ENCODE measurements at regions not wholly inside any gene's neighbourhood (a gene's known extent, or its start where the extent isn't known, plus 50 kb on each side); places are given as distances from the start of the nearest gene placed in this dataset.

DNA sequence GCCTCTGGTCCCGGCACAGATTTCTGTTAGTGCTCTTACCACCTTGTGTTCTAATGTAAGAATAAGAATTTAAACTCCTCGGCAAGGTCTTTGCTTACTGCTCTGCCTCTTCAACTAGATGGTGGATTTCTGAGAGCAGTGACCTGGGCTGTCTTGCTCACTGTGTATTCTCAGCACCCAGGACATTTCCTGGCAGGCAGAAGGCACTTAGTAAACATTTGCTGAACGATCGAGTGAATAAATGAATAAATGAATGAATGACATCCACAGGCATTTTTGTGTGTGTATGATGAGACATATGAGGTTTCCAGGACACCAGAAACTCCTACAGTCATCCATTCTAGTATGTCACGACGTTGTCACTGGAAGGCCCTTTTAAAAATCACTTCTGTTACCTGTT lies 143.2 kb downstream of the BOD1 start:
- DNase-seq = no peak
- Mint-ChIP-seq H3K27ac (ENCODE audit: unreplicated experiment) (no peak overlapping the region), H3K4me1 (ENCODE audit: low read depth, unreplicated experiment) (no peaks in the 10 kb centered on the region), H3K27me3 (ENCODE audit: unreplicated experiment) (no peaks in the 10 kb centered on the region), H3K36me3 (ENCODE audit: unreplicated experiment) (no peaks in the 10 kb centered on the region), H3K9me3 (ENCODE audit: unreplicated experiment) (no peaks in the 10 kb centered on the region), H3K4me3 (ENCODE audit: unreplicated experiment) (no peak overlapping the region)
- TF ChIP-seq, protein P1, sequence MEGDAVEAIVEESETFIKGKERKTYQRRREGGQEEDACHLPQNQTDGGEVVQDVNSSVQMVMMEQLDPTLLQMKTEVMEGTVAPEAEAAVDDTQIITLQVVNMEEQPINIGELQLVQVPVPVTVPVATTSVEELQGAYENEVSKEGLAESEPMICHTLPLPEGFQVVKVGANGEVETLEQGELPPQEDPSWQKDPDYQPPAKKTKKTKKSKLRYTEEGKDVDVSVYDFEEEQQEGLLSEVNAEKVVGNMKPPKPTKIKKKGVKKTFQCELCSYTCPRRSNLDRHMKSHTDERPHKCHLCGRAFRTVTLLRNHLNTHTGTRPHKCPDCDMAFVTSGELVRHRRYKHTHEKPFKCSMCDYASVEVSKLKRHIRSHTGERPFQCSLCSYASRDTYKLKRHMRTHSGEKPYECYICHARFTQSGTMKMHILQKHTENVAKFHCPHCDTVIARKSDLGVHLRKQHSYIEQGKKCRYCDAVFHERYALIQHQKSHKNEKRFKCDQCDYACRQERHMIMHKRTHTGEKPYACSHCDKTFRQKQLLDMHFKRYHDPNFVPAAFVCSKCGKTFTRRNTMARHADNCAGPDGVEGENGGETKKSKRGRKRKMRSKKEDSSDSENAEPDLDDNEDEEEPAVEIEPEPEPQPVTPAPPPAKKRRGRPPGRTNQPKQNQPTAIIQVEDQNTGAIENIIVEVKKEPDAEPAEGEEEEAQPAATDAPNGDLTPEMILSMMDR (IDR thresholded peaks at IDR 0.05; ENCODE audit: partially characterized antibody, unreplicated experiment) = no peak

- Mint-ChIP-seq H3K27me3 (ENCODE audit: unreplicated experiment) (no peaks in the 10 kb centered on the region), H3K4me1 (ENCODE audit: low read depth, unreplicated experiment) (no peaks in the 10 kb centered on the region), H3K36me3 (ENCODE audit: unreplicated experiment) (no peaks in the 10 kb centered on the region), H3K27ac (ENCODE audit: unreplicated experiment) (no peak overlapping the region), H3K9me3 (ENCODE audit: unreplicated experiment) (no peaks in the 10 kb centered on the region), H3K4me3 (ENCODE audit: unreplicated experiment) (no peak overlapping the region)
- TF ChIP-seq, protein P1 (IDR thresholded peaks at IDR 0.05; ENCODE audit: partially characterized antibody, unreplicated experiment) = no peak
- no peak for DNase-seq
These were observed 143.6 kb downstream of the BOD1 start for GRCh38 chr5:173472784-173473278.

DNA sequence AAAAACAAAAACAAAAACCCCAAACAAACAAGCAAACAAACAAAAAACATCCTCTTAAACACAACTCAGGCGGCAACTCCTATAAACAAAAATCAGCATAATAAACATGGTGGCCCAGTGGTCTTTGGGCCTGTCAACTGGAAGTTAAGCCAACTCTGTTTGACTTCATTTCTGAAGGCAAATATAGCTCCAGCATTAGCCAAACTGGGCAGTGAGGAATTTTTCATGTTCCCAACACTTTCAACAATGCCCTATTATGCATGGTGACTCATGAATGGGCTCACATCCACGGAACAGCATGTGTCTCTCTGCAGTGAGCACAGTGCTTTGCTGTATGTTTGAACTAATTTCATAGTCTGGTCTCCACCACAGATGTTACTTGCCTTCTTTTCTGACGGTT lies 143.9 kb upstream of the STC2 start:
- H3K4me1 Mint-ChIP-seq (ENCODE audit: low read depth, unreplicated experiment) = no peaks in the 10 kb centered on the region
- H3K9me3 Mint-ChIP-seq (ENCODE audit: unreplicated experiment) = no peaks in the 10 kb centered on the region
- no peaks in the 10 kb centered on the region for H3K36me3 Mint-ChIP-seq (ENCODE audit: unreplicated experiment)
- no peak for DNase-seq
- H3K4me3 Mint-ChIP-seq (ENCODE audit: unreplicated experiment) = no peak overlapping the region
- H3K27me3 Mint-ChIP-seq (ENCODE audit: unreplicated experiment) = peaks cover 2% of the 10 kb centered on the region
- no peak overlapping the region for H3K27ac Mint-ChIP-seq (ENCODE audit: unreplicated experiment)
- TF ChIP-seq, protein P1 (IDR thresholded peaks at IDR 0.05; ENCODE audit: partially characterized antibody, unreplicated experiment) = no peak

DNA sequence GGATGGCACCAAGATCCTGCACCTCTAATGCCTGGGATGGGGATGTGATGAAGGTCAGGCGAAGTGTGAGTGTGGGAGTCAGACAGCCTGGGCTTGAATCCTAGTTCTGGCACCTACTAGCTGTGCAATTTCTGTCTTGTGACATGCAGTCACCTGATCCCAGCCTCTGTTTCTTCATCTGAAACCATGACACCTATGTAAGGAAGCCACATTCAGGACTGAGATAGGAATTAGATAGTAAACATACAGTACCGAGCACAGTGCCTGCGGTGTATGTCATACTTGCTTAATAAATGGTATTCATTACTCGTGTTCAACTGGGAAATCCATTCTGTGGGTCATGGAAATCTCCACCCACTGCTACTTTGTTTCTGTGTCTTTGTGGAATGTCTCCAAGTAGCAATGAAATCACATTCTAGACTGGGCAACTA lies 140.6 kb upstream of the STC2 start:
- H3K36me3 Mint-ChIP-seq (ENCODE audit: unreplicated experiment) = peaks cover 7% of the 10 kb centered on the region
- no peak for DNase-seq
- no peak overlapping the region for H3K4me3 Mint-ChIP-seq (ENCODE audit: unreplicated experiment)
- TF ChIP-seq, protein P1 (IDR thresholded peaks at IDR 0.05; ENCODE audit: partially characterized antibody, unreplicated experiment) = no peak
- peaks cover 2% of the 10 kb centered on the region for H3K27me3 Mint-ChIP-seq (ENCODE audit: unreplicated experiment)
- H3K9me3 Mint-ChIP-seq (ENCODE audit: unreplicated experiment) = no peaks in the 10 kb centered on the region
- H3K27ac Mint-ChIP-seq (ENCODE audit: unreplicated experiment) = no peak overlapping the region
- no peaks in the 10 kb centered on the region for H3K4me1 Mint-ChIP-seq (ENCODE audit: low read depth, unreplicated experiment)

- Mint-ChIP-seq H3K4me3 (ENCODE audit: unreplicated experiment) (no peak overlapping the region), H3K36me3 (ENCODE audit: unreplicated experiment) (peaks cover 7% of the 10 kb centered on the region), H3K27ac (ENCODE audit: unreplicated experiment) (no peak overlapping the region), H3K27me3 (ENCODE audit: unreplicated experiment) (peaks cover 2% of the 10 kb centered on the region), H3K4me1 (ENCODE audit: low read depth, unreplicated experiment) (no peaks in the 10 kb centered on the region), H3K9me3 (ENCODE audit: unreplicated experiment) (no peaks in the 10 kb centered on the region)
- DNase-seq = no peak
- TF ChIP-seq, protein P1 (IDR thresholded peaks at IDR 0.05; ENCODE audit: partially characterized antibody, unreplicated experiment) = no peak
These were observed 138.0 kb upstream of the STC2 start for GRCh38 chr5:173466227-173466626.
